ENCODE measurements at regions not wholly inside any gene's neighbourhood (a gene's known extent, or its start where the extent isn't known, plus 50 kb on each side); places are given as distances from the start of the nearest gene placed in this dataset.

GRCh38 chr3:159232966-159233365 is 431.1 kb downstream of the MFSD1 start:
- intact Hi-C loops (cut with DNase I): no loop called here
- Histone ChIP-seq H3K4me1 (no peaks in the 10 kb centered on the region), H3K9me3 (peaks cover 0 to 4% (median 0%) of the 10 kb centered on the region in 11 donors), H3K27ac (no peak overlapping the region), H3K27me3 (no peaks in the 10 kb centered on the region), H3K36me3 (no peaks in the 10 kb centered on the region), H3K4me3 (no peak overlapping the region)
- ATAC-seq (no peak), DNase-seq (no peak)
- TF ChIP-seq CTCF (IDR thresholded peaks at IDR 0.05): no peak
- 70 to 72% methylated on average over 4 of the region's 4 CpGs for WGBS, 2 donors

- TF ChIP-seq CTCF (IDR thresholded peaks at IDR 0.05): no peak
Observed at GRCh38 chr3:159233734-159234133, 431.9 kb downstream of the MFSD1 start.

GRCh38 chr3:159234306-159234705 is 432.5 kb downstream of the MFSD1 start:
- no peak overlapping the region for H3K27ac ChIP-seq
- WGBS, 2 donors: 39 to 51% methylated on average over 3 of the region's 3 CpGs
- no peak overlapping the region for H3K4me3 ChIP-seq
- H3K27me3 ChIP-seq: no peaks in the 10 kb centered on the region
- no peaks in the 10 kb centered on the region for H3K4me1 ChIP-seq
- peaks cover 0 to 4% (median 0%) of the 10 kb centered on the region in 11 donors for H3K9me3 ChIP-seq
- no peaks in the 10 kb centered on the region for H3K36me3 ChIP-seq
- TF ChIP-seq CTCF (IDR thresholded peaks at IDR 0.05): no peak
- intact Hi-C loops (cut with DNase I): no loop called here
- ATAC-seq: no peak
- DNase-seq: no peak

More at GRCh38 chr3:159233734-159234133, 431.9 kb downstream of the MFSD1 start:
- 69 to 87% methylated on average over 2 of the region's 2 CpGs for WGBS, 2 donors
- H3K4me1 ChIP-seq: no peaks in the 10 kb centered on the region
- peaks cover 0 to 4% (median 0%) of the 10 kb centered on the region in 11 donors for H3K9me3 ChIP-seq
- H3K4me3 ChIP-seq: no peak overlapping the region
- H3K27me3 ChIP-seq: no peaks in the 10 kb centered on the region
- intact Hi-C loops (cut with DNase I): no loop called here
- DNase-seq (no peak), ATAC-seq (no peak)
- no peaks in the 10 kb centered on the region for H3K36me3 ChIP-seq
- no peak overlapping the region for H3K27ac ChIP-seq

- intact Hi-C loops (cut with DNase I): no loop called here
- TF ChIP-seq CTCF (IDR thresholded peaks at IDR 0.05): no peak
- H3K4me3 ChIP-seq: no peak overlapping the region
- DNase-seq (no peak), ATAC-seq (no peak)
- H3K4me1 ChIP-seq: no peaks in the 10 kb centered on the region
- 68 to 88% methylated on average over 1 of the region's 1 CpG for WGBS, 2 donors
- no peaks in the 10 kb centered on the region for H3K9me3 ChIP-seq
- peaks cover 0 to 6% (median 0%) of the 10 kb centered on the region in 7 donors for H3K27me3 ChIP-seq
- H3K27ac ChIP-seq: no peak overlapping the region
- H3K36me3 ChIP-seq: no peaks in the 10 kb centered on the region
Observed at GRCh38 chr3:159236321-159236720, 434.5 kb downstream of the MFSD1 start.
